ENCODE measurements at regions not wholly inside any gene's neighbourhood (a gene's known extent, or its start where the extent isn't known, plus 50 kb on each side); places are given as distances from the start of the nearest gene placed in this dataset.

- Histone ChIP-seq H3K9me3 (replicated peaks in 1 of 2; ENCODE audit: control insufficient read depth in 1 of 2, insufficient read depth in 1 of 2, low read length in 2 of 2) (peaks cover 0 to 4% of the 10 kb centered on the region in 2 donors), H4K20me1 (ENCODE audit: insufficient read depth, low read length) (no peaks in the 10 kb centered on the region), H3K4me3 (replicated peaks in 1 of 3; ENCODE audit: low read depth in 2 of 3, low read length in 3 of 3) (no peak overlapping the region), H3K27me3 (ENCODE audit: control insufficient read depth in 2 of 2, insufficient read depth in 2 of 2, low read length in 2 of 2) (no peaks in the 10 kb centered on the region), H3K9ac (ENCODE audit: insufficient read depth, low read length, poor library complexity, severe bottlenecking) (no peak overlapping the region), H3K79me2 (ENCODE audit: insufficient read depth, low read length) (no peaks in the 10 kb centered on the region), H3K36me3 (replicated peaks in 1 of 2; ENCODE audit: control insufficient read depth in 1 of 2, insufficient read depth in 2 of 2, low read length in 2 of 2) (no peaks in the 10 kb centered on the region), H2AFZ (ENCODE audit: insufficient read depth, low read depth, low read length, poor library complexity, severe bottlenecking) (no peak overlapping the region), H3K4me2 (replicated peaks; ENCODE audit: extremely low read depth, low read length, poor library complexity, severe bottlenecking) (no peak overlapping the region), H3K27ac (ENCODE audit: low read depth in 1 of 2, low read length in 2 of 2) (no peak overlapping the region), H3K4me1 (ENCODE audit: control insufficient read depth in 1 of 2, insufficient read depth in 2 of 2, low read length in 2 of 2) (no peaks in the 10 kb centered on the region)
- Mint-ChIP-seq H3K27me3 (ENCODE audit: low read depth in 3 of 3) (peaks cover 0 to 1% (median 0%) of the 10 kb centered on the region in 3 donors), H3K4me3 (no peak overlapping the region), H3K27ac (no peak overlapping the region), H3K36me3 (no peaks in the 10 kb centered on the region), H3K4me1 (no peaks in the 10 kb centered on the region), H3K9me3 (peaks cover 0 to 6% (median 2%) of the 10 kb centered on the region in 7 donors)
- no peak for DNase-seq
- WGBS (ENCODE audit: insufficient coverage) = 40% methylated on average over 1 of the region's 2 CpGs
- TF ChIP-seq CTCF (IDR thresholded peaks at IDR 0.05) = no peak
- intact Hi-C loops (cut with micrococcal nuclease) = no loop called here
These were observed 466.2 kb upstream of the FLRT2 start for GRCh38 chr14:85063747-85064146.

- no peaks in the 10 kb centered on the region for H3K36me3 Mint-ChIP-seq
- H3K27ac Mint-ChIP-seq = no peak overlapping the region
- peaks cover 0 to 10% (median 2%) of the 10 kb centered on the region in 7 donors for H3K9me3 Mint-ChIP-seq
- no peaks in the 10 kb centered on the region for H4K20me1 ChIP-seq (ENCODE audit: insufficient read depth, low read length)
- H3K27me3 Mint-ChIP-seq (ENCODE audit: low read depth in 3 of 3) = no peaks in the 10 kb centered on the region
- DNase-seq = no peak
- no peaks in the 10 kb centered on the region for H3K36me3 ChIP-seq (replicated peaks in 1 of 2; ENCODE audit: control insufficient read depth in 1 of 2, insufficient read depth in 2 of 2, low read length in 2 of 2)
- intact Hi-C loops (cut with micrococcal nuclease) = no loop called here
- H2AFZ ChIP-seq (ENCODE audit: insufficient read depth, low read depth, low read length, poor library complexity, severe bottlenecking) = no peak overlapping the region
- no peak overlapping the region for H3K4me3 Mint-ChIP-seq
- 95% methylated on average over 2 of the region's 6 CpGs for WGBS (ENCODE audit: insufficient coverage)
- H3K79me2 ChIP-seq (ENCODE audit: insufficient read depth, low read length) = no peaks in the 10 kb centered on the region
- H3K27ac ChIP-seq (ENCODE audit: low read depth in 1 of 2, low read length in 2 of 2) = no peak overlapping the region
- no peaks in the 10 kb centered on the region for H3K9me3 ChIP-seq (replicated peaks in 1 of 2; ENCODE audit: control insufficient read depth in 1 of 2, insufficient read depth in 1 of 2, low read length in 2 of 2)
- H3K9ac ChIP-seq (ENCODE audit: insufficient read depth, low read length, poor library complexity, severe bottlenecking) = no peak overlapping the region
- no peaks in the 10 kb centered on the region for H3K4me1 Mint-ChIP-seq
- no peak overlapping the region for H3K4me3 ChIP-seq (replicated peaks in 1 of 3; ENCODE audit: low read depth in 2 of 3, low read length in 3 of 3)
- TF ChIP-seq CTCF (IDR thresholded peaks at IDR 0.05) = no peak
- no peak overlapping the region for H3K4me2 ChIP-seq (replicated peaks; ENCODE audit: extremely low read depth, low read length, poor library complexity, severe bottlenecking)
- H3K27me3 ChIP-seq (ENCODE audit: control insufficient read depth in 2 of 2, insufficient read depth in 2 of 2, low read length in 2 of 2) = no peaks in the 10 kb centered on the region
- no peaks in the 10 kb centered on the region for H3K4me1 ChIP-seq (ENCODE audit: control insufficient read depth in 1 of 2, insufficient read depth in 2 of 2, low read length in 2 of 2)
These were observed 458.5 kb upstream of the FLRT2 start for GRCh38 chr14:85071447-85071846.

Data from CD14-positive monocyte (primary cell).